ENCODE measurements at regions not wholly inside any gene's neighbourhood (a gene's known extent, or its start where the extent isn't known, plus 50 kb on each side); places are given as distances from the start of the nearest gene placed in this dataset.

- H3K79me2 ChIP-seq (ENCODE audit: insufficient read depth, low read length) = no peaks in the 10 kb centered on the region
- no peaks in the 10 kb centered on the region for H3K36me3 ChIP-seq (ENCODE audit: insufficient read depth, low read length)
- TF ChIP-seq CTCF (IDR thresholded peaks at IDR 0.05; ENCODE audit: extremely low read depth, low read depth, low read length) = no peak
- no peak overlapping the region for H3K4me3 ChIP-seq (ENCODE audit: insufficient read depth, low read length)
- H3K27ac ChIP-seq (ENCODE audit: low read depth, low read length) = no peak overlapping the region
- no peak overlapping the region for H2AFZ ChIP-seq (ENCODE audit: low read length)
- no peaks in the 10 kb centered on the region for H3K27me3 ChIP-seq (ENCODE audit: insufficient read depth, low read length)
- no peak overlapping the region for H3K4me2 ChIP-seq (ENCODE audit: insufficient read depth, low read length)
- H3K9me3 ChIP-seq (ENCODE audit: low read depth, low read length) = no peaks in the 10 kb centered on the region
- no peaks in the 10 kb centered on the region for H3K4me1 ChIP-seq (ENCODE audit: insufficient read depth, low read length)
- no peaks in the 10 kb centered on the region for H4K20me1 ChIP-seq (ENCODE audit: insufficient read depth, low read length)
- no peak for DNase-seq (ENCODE audit: insufficient read length, low spot score, missing footprints)
Measured at GRCh38 chr5:130324953-130325671, 420.8 kb downstream of the CHSY3 start.

- no peaks in the 10 kb centered on the region for H3K4me1 ChIP-seq (ENCODE audit: insufficient read depth, low read length)
- no peak overlapping the region for H3K27ac ChIP-seq (ENCODE audit: low read depth, low read length)
- H3K4me3 ChIP-seq (ENCODE audit: insufficient read depth, low read length) = no peak overlapping the region
- no peaks in the 10 kb centered on the region for H3K36me3 ChIP-seq (ENCODE audit: insufficient read depth, low read length)
- no peak for TF ChIP-seq CTCF (IDR thresholded peaks at IDR 0.05; ENCODE audit: extremely low read depth, low read depth, low read length)
- no peak overlapping the region for H3K4me2 ChIP-seq (ENCODE audit: insufficient read depth, low read length)
- no peaks in the 10 kb centered on the region for H3K79me2 ChIP-seq (ENCODE audit: insufficient read depth, low read length)
- H2AFZ ChIP-seq (ENCODE audit: low read length) = no peak overlapping the region
- no peak for DNase-seq (ENCODE audit: insufficient read length, low spot score, missing footprints)
- H4K20me1 ChIP-seq (ENCODE audit: insufficient read depth, low read length) = no peaks in the 10 kb centered on the region
- no peaks in the 10 kb centered on the region for H3K9me3 ChIP-seq (ENCODE audit: low read depth, low read length)
- H3K27me3 ChIP-seq (ENCODE audit: insufficient read depth, low read length) = no peaks in the 10 kb centered on the region
Measured at GRCh38 chr5:130323804-130324454, 419.7 kb downstream of the CHSY3 start.

GRCh38 chr5:130321931-130322330, 417.7 kb downstream of the CHSY3 start:
- Histone ChIP-seq H3K79me2 (ENCODE audit: insufficient read depth, low read length) (no peaks in the 10 kb centered on the region), H3K27ac (ENCODE audit: low read depth, low read length) (no peak overlapping the region), H3K9me3 (ENCODE audit: low read depth, low read length) (no peaks in the 10 kb centered on the region), H3K27me3 (ENCODE audit: insufficient read depth, low read length) (no peaks in the 10 kb centered on the region), H3K4me2 (ENCODE audit: insufficient read depth, low read length) (no peak overlapping the region), H4K20me1 (ENCODE audit: insufficient read depth, low read length) (no peaks in the 10 kb centered on the region), H3K4me3 (ENCODE audit: insufficient read depth, low read length) (no peak overlapping the region), H3K4me1 (ENCODE audit: insufficient read depth, low read length) (no peaks in the 10 kb centered on the region), H3K36me3 (ENCODE audit: insufficient read depth, low read length) (no peaks in the 10 kb centered on the region), H2AFZ (ENCODE audit: low read length) (no peak overlapping the region)
- no peak for TF ChIP-seq CTCF (IDR thresholded peaks at IDR 0.05; ENCODE audit: extremely low read depth, low read depth, low read length)
- no peak for DNase-seq (ENCODE audit: insufficient read length, low spot score, missing footprints)

- no peaks in the 10 kb centered on the region for H3K36me3 ChIP-seq (ENCODE audit: insufficient read depth, low read length)
- no peaks in the 10 kb centered on the region for H3K79me2 ChIP-seq (ENCODE audit: insufficient read depth, low read length)
- no peak for DNase-seq (ENCODE audit: insufficient read length, low spot score, missing footprints)
- H2AFZ ChIP-seq (ENCODE audit: low read length) = peak overlapping the region; percentile 34
- H3K4me3 ChIP-seq (ENCODE audit: insufficient read depth, low read length) = no peak overlapping the region
- H3K4me2 ChIP-seq (ENCODE audit: insufficient read depth, low read length) = no peak overlapping the region
- no peaks in the 10 kb centered on the region for H3K4me1 ChIP-seq (ENCODE audit: insufficient read depth, low read length)
- H3K27ac ChIP-seq (ENCODE audit: low read depth, low read length) = no peak overlapping the region
- H3K9me3 ChIP-seq (ENCODE audit: low read depth, low read length) = peaks cover 2% of the 10 kb centered on the region
- H4K20me1 ChIP-seq (ENCODE audit: insufficient read depth, low read length) = no peaks in the 10 kb centered on the region
- TF ChIP-seq CTCF (IDR thresholded peaks at IDR 0.05; ENCODE audit: extremely low read depth, low read depth, low read length) = no peak
- H3K27me3 ChIP-seq (ENCODE audit: insufficient read depth, low read length) = no peaks in the 10 kb centered on the region
Measured at GRCh38 chr5:130316971-130317680, 412.9 kb downstream of the CHSY3 start.
